ENCODE measurements at regions not wholly inside any gene's neighbourhood (a gene's known extent, or its start where the extent isn't known, plus 50 kb on each side); places are given as distances from the start of the nearest gene placed in this dataset.

DNA sequence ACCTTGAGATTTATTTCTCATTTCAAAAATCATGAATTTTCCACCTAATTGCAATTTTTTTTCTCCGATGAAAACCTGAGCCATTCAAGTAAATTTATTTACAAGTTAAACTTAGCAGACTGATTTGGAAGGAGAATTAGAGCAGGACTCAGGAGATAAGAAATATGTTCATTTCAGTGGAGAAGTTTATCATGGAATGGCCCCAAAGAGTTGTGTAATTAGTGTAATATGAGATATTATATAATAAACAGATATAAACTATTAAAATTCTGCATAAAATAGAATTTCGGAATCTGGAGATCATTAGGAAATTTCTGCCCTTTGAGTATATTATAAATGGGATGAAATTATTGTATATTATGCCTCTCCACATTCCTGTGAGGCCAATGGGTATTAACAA is 596.8 kb downstream of the QKI start:
- Histone ChIP-seq H3K27ac (ENCODE audit: low read depth, low read length, severe bottlenecking) (no peak overlapping the region), H3K36me3 (ENCODE audit: control insufficient read depth, insufficient read depth, low read length) (no peaks in the 10 kb centered on the region), H3K4me3 (ENCODE audit: extremely low read depth, insufficient read depth, low read length, poor library complexity, severe bottlenecking) (no peak overlapping the region), H3K9me3 (ENCODE audit: control insufficient read depth, low read length) (no peaks in the 10 kb centered on the region), H3K4me1 (ENCODE audit: control insufficient read depth, insufficient read depth, low read length, poor library complexity, severe bottlenecking) (peaks cover 18% of the 10 kb centered on the region)
- no CpG with 5 or more reads among the region's 2 CpGs for WGBS, 2 experiments (ENCODE audit: insufficient coverage in 2 of 2)

DNA sequence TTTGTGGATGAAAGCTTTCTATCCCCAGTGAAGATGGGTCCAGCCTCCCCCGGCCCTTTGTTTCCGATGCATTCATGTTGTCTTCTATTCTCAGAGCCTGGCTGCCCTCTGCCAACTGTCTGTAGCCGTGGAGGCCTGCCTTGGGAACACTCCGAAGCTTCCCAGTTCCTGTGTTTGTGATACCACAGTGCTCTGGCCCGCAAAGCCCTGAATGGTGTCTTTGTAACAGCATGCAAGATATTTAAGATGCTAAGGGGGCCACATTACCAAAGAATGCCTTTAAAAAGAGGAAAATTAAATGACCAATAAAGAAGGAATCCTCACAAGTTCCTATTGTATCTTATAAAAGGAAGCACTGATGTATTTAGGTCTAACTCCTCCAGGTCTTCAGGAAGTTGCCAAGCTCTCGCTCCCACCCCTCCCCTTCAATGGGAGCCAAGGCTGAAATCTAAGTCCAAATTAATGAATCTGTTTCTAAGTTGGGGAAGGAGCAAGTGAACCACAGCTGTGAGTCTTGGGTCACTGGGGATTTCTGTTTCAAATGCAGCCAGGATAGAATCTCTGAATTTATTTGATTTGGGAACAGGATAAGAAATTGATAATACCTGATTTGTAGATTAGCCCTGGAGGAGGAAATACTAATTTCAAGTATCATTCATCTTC is 596.1 kb downstream of the QKI start:
- Histone ChIP-seq H3K36me3 (ENCODE audit: control insufficient read depth, insufficient read depth, low read length) (no peaks in the 10 kb centered on the region), H3K9me3 (ENCODE audit: control insufficient read depth, low read length) (no peaks in the 10 kb centered on the region), H3K27ac (ENCODE audit: low read depth, low read length, severe bottlenecking) (peak overlapping the region; percentile 43), H3K4me1 (ENCODE audit: control insufficient read depth, insufficient read depth, low read length, poor library complexity, severe bottlenecking) (peaks cover 18% of the 10 kb centered on the region), H3K4me3 (ENCODE audit: extremely low read depth, insufficient read depth, low read length, poor library complexity, severe bottlenecking) (no peak overlapping the region)
- WGBS, 2 experiments (ENCODE audit: insufficient coverage in 2 of 2) = 77 to 90% methylated on average over 5 of the region's 6 CpGs

DNA sequence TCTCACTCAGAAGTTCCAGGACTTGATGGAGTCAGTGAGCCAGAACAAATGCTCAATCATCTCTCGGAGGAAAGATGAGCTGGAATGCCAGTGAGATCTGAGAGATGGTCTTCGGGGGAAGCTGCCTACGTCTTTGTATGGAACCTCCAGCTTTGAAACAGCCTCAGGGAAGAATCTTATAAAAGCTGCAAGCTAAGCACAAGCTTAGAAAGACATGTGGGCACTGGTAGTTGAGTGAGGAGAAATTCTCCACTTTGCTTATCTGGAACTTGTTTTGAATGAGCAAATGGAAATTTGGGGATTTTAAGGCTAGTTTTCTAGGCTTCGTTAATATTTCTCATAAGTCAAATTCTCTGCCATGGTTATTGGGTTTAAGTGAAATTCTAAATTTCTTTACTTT is 594.4 kb downstream of the QKI start:
- Histone ChIP-seq H3K4me3 (ENCODE audit: extremely low read depth, insufficient read depth, low read length, poor library complexity, severe bottlenecking) (no peak overlapping the region), H3K4me1 (ENCODE audit: control insufficient read depth, insufficient read depth, low read length, poor library complexity, severe bottlenecking) (peaks cover 20% of the 10 kb centered on the region), H3K36me3 (ENCODE audit: control insufficient read depth, insufficient read depth, low read length) (no peaks in the 10 kb centered on the region), H3K27ac (ENCODE audit: low read depth, low read length, severe bottlenecking) (no peak overlapping the region), H3K9me3 (ENCODE audit: control insufficient read depth, low read length) (no peaks in the 10 kb centered on the region)
- WGBS, 2 experiments (ENCODE audit: insufficient coverage in 2 of 2) = 87 to 95% methylated on average over 3 of the region's 4 CpGs

DNA sequence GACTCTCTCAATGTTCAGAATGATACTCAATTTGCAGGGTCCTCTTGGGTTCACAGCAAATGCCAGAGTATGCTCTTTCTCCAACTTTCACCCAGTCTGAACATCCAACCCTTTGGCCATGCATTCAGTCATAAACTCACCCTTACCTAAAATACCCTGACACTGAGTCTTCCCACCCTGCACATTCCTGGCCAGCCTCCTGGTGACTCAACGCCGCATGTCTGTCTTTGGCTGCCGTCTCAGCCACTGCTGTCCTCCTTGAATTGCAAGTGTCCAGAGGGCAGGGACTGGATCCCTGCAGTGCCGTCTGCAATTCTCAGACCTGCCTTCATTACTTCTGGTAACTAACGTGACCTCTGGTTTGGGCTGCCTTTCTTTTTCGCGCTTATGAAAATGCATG is 593.4 kb downstream of the QKI start:
- WGBS, 2 experiments (ENCODE audit: insufficient coverage in 2 of 2) = 84 to 86% methylated on average over 7 of the region's 7 CpGs
- H3K9me3 ChIP-seq (ENCODE audit: control insufficient read depth, low read length) = no peaks in the 10 kb centered on the region
- peaks cover 14% of the 10 kb centered on the region for H3K4me1 ChIP-seq (ENCODE audit: control insufficient read depth, insufficient read depth, low read length, poor library complexity, severe bottlenecking)
- no peak overlapping the region for H3K4me3 ChIP-seq (ENCODE audit: extremely low read depth, insufficient read depth, low read length, poor library complexity, severe bottlenecking)
- H3K36me3 ChIP-seq (ENCODE audit: control insufficient read depth, insufficient read depth, low read length) = no peaks in the 10 kb centered on the region
- no peak overlapping the region for H3K27ac ChIP-seq (ENCODE audit: low read depth, low read length, severe bottlenecking)

DNA sequence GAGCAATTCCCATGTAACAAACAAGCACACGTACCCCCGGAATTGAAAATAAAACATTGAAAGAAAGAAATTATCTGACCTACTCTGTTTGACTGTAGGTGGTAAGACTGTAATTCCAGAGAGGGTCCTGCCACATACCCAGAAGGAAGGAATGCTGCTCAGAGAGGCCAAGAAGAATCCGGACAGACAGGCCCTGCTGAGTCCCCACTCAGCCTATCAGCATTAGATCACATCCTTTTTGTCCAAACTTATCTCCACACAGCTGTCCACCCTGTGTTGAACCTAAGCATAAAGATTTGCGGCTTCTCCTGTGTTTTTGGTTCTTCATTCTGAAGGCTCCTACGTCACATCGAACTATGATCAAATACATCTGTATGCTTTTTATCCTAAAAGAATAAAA is 591.9 kb downstream of the QKI start:
- Histone ChIP-seq H3K4me3 (ENCODE audit: extremely low read depth, insufficient read depth, low read length, poor library complexity, severe bottlenecking) (no peak overlapping the region), H3K36me3 (ENCODE audit: control insufficient read depth, insufficient read depth, low read length) (no peaks in the 10 kb centered on the region), H3K9me3 (ENCODE audit: control insufficient read depth, low read length) (no peaks in the 10 kb centered on the region), H3K27ac (ENCODE audit: low read depth, low read length, severe bottlenecking) (no peak overlapping the region), H3K4me1 (ENCODE audit: control insufficient read depth, insufficient read depth, low read length, poor library complexity, severe bottlenecking) (peaks cover 14% of the 10 kb centered on the region)
- WGBS, 2 experiments (ENCODE audit: insufficient coverage in 2 of 2) = 90 to 95% methylated on average over 2 of the region's 6 CpGs

DNA sequence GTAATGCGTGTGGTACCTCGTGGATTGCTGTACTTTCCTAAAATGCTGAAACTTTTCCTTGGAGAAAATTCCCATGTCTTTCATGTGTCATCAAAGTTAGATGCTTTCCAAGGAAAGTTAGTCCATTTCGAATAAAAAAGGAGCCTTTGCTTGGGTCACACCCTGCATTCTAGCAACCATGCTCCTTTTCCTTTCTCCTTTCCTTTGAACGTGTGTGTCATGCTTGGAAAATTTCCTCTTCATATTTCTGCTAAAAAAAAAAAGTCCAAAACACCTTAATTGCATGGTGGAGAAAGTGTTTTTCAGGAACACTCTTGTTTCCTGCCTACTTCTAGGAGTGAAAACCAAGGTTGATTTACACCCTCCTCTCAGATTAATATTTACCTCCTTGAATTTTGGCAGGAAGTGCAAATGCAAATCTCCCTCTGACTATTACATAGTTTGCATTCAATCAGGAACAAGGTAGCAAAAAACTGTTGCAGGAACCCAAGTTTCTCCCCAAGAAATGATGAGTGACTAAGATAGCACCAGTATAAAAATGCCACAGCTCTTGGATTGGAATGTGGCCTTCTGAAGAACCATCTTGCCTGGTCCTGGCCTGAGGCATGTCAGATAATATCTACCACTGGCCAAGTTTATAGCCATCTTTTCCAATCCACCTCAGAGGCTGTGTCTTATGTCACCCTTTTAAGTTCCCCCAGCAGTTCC is 590.6 kb downstream of the QKI start:
- peaks cover 7% of the 10 kb centered on the region for H3K4me1 ChIP-seq (ENCODE audit: control insufficient read depth, insufficient read depth, low read length, poor library complexity, severe bottlenecking)
- no peak overlapping the region for H3K27ac ChIP-seq (ENCODE audit: low read depth, low read length, severe bottlenecking)
- H3K36me3 ChIP-seq (ENCODE audit: control insufficient read depth, insufficient read depth, low read length) = no peaks in the 10 kb centered on the region
- 100% methylated on average over 3 of the region's 4 CpGs for WGBS, 2 experiments (ENCODE audit: insufficient coverage in 2 of 2)
- no peaks in the 10 kb centered on the region for H3K9me3 ChIP-seq (ENCODE audit: control insufficient read depth, low read length)
- H3K4me3 ChIP-seq (ENCODE audit: extremely low read depth, insufficient read depth, low read length, poor library complexity, severe bottlenecking) = no peak overlapping the region

DNA sequence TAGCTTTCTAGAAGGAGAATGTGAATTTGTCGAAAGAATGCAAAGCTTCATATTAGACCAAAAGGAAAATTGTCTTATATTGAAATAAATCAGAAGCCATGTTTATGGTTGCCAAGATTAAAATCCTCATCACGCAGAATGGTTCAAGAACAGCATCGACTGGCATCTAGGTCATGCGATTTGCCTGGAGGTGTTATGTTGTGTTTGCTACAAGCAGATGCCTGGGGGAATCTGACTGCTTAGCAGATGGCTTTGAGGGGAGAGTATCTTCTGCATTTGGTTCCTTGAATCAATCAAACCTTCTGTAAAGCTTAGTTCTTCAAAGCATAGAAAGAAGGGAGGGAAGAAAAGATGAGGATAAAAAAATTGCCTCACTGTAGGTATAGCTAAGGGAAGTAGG is 585.8 kb downstream of the QKI start:
- H3K4me3 ChIP-seq (ENCODE audit: extremely low read depth, insufficient read depth, low read length, poor library complexity, severe bottlenecking) = no peak overlapping the region
- no peak overlapping the region for H3K27ac ChIP-seq (ENCODE audit: low read depth, low read length, severe bottlenecking)
- peaks cover 7% of the 10 kb centered on the region for H3K4me1 ChIP-seq (ENCODE audit: control insufficient read depth, insufficient read depth, low read length, poor library complexity, severe bottlenecking)
- no peaks in the 10 kb centered on the region for H3K9me3 ChIP-seq (ENCODE audit: control insufficient read depth, low read length)
- WGBS, 2 experiments (ENCODE audit: insufficient coverage in 2 of 2) = 96 to 97% methylated on average over 3 to 4 of the region's 4 CpGs
- H3K36me3 ChIP-seq (ENCODE audit: control insufficient read depth, insufficient read depth, low read length) = no peaks in the 10 kb centered on the region

DNA sequence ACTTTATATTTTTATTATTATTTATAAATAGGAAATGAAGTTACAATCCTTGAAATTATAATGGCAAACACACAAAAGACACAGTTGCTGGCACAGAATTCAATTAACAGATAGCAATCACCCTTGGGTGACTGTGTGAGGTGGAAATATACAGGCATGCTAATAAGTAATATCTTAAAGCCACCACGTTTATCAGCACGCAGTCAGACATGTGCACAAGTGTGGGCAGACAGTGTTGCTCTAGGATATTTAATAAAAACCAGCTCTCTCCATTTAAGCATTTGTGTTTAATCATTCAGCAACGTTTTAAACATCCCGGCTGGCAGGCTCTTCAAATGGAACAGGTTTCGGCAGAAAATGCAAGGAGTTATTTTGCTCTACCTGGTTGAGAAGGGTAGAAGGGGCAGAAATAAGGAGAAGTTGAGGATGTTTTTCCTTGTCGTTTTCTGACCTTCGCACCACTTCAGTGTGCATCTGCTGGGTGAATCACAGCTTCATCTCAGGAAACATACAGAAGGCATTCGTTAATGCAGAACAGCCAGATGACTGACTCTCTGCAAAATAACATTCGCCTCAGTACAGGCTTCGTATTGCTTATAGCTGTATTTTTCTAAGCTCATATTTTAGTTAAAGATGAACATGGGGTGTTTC is 585.1 kb downstream of the QKI start:
- WGBS, 2 experiments (ENCODE audit: insufficient coverage in 2 of 2) = 93 to 95% methylated on average over 5 to 7 of the region's 10 CpGs
- H3K36me3 ChIP-seq (ENCODE audit: control insufficient read depth, insufficient read depth, low read length) = no peaks in the 10 kb centered on the region
- no peaks in the 10 kb centered on the region for H3K9me3 ChIP-seq (ENCODE audit: control insufficient read depth, low read length)
- no peak overlapping the region for H3K4me3 ChIP-seq (ENCODE audit: extremely low read depth, insufficient read depth, low read length, poor library complexity, severe bottlenecking)
- H3K4me1 ChIP-seq (ENCODE audit: control insufficient read depth, insufficient read depth, low read length, poor library complexity, severe bottlenecking) = peaks cover 5% of the 10 kb centered on the region
- no peak overlapping the region for H3K27ac ChIP-seq (ENCODE audit: low read depth, low read length, severe bottlenecking)

DNA sequence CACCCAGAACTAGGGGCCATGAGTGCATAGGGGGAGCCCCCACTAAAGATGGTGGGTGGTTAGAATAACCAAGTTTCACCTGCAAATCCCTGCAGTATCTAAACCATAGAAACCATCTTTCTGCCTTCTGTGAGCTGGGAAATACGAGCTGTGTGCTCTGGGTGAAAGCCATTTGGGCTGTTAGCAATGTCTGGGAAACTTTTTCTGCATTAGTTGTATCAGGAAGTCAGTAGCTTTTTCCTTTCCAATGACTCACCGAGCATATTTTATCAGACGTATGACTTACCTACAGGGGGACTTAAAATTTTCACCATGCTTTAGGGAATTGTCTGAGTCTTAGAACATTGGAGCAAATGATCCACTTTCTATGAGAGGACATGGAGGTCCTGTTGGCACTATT is 584.0 kb downstream of the QKI start:
- H3K4me1 ChIP-seq (ENCODE audit: control insufficient read depth, insufficient read depth, low read length, poor library complexity, severe bottlenecking) = peaks cover 5% of the 10 kb centered on the region
- no peaks in the 10 kb centered on the region for H3K36me3 ChIP-seq (ENCODE audit: control insufficient read depth, insufficient read depth, low read length)
- no peak overlapping the region for H3K27ac ChIP-seq (ENCODE audit: low read depth, low read length, severe bottlenecking)
- 100% methylated on average over 1 to 3 of the region's 3 CpGs for WGBS, 2 experiments (ENCODE audit: insufficient coverage in 2 of 2)
- H3K4me3 ChIP-seq (ENCODE audit: extremely low read depth, insufficient read depth, low read length, poor library complexity, severe bottlenecking) = no peak overlapping the region
- no peaks in the 10 kb centered on the region for H3K9me3 ChIP-seq (ENCODE audit: control insufficient read depth, low read length)

DNA sequence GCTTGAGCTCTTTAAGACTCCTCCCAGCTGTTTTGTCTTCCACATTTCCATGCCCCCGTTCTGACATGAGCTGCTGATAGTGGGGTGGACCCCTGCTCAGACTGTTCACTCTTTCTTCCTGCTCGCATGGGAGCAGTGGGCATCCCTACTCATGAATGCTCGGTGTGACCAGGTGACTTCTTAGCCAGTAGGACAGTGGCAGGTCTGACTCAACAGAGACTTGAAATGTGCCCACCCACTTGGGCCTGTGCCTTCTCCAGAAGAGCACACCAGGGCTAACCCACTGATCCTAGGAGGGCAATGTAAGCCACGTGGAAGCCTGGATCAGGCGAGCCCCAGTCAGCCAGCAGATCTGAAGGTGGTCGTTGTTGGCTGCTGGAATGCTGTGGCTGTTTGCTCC is 582.0 kb downstream of the QKI start:
- 84 to 94% methylated on average over 4 to 6 of the region's 6 CpGs for WGBS, 2 experiments (ENCODE audit: insufficient coverage in 2 of 2)
- H3K4me3 ChIP-seq (ENCODE audit: extremely low read depth, insufficient read depth, low read length, poor library complexity, severe bottlenecking) = no peak overlapping the region
- H3K9me3 ChIP-seq (ENCODE audit: control insufficient read depth, low read length) = no peaks in the 10 kb centered on the region
- no peak overlapping the region for H3K27ac ChIP-seq (ENCODE audit: low read depth, low read length, severe bottlenecking)
- peaks cover 5% of the 10 kb centered on the region for H3K4me1 ChIP-seq (ENCODE audit: control insufficient read depth, insufficient read depth, low read length, poor library complexity, severe bottlenecking)
- H3K36me3 ChIP-seq (ENCODE audit: control insufficient read depth, insufficient read depth, low read length) = no peaks in the 10 kb centered on the region

DNA sequence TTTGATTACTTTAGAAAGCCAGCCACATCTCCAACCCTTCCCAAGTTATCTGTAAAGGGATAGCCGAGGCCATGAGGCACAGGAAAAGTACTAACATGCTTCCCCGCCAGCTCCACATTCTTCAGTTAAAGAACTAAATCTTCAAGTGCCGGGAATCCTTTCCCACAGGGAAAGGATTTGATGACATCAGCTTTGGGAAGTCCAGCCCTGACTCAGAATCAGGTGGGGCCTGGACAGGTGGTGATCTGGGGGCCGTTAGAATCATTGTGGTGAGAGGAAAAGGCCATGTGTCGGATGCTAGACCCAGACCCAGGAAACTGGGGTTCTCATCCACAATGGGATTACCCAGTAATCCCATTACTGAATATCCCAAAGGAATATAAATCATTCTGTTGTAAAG is 580.0 kb downstream of the QKI start:
- Histone ChIP-seq H3K9me3 (ENCODE audit: control insufficient read depth, low read length) (no peaks in the 10 kb centered on the region), H3K36me3 (ENCODE audit: control insufficient read depth, insufficient read depth, low read length) (no peaks in the 10 kb centered on the region)
- 77% methylated on average over 2 of the region's 5 CpGs; no CpG with 5 or more reads in 1 of the 2 experiments for WGBS, 2 experiments (ENCODE audit: insufficient coverage in 2 of 2)

More for the DNA sequence above, 580.0 kb downstream of the QKI start:
- H3K27ac ChIP-seq (ENCODE audit: low read depth, low read length, severe bottlenecking) = no peak overlapping the region
- H3K4me3 ChIP-seq (ENCODE audit: extremely low read depth, insufficient read depth, low read length, poor library complexity, severe bottlenecking) = no peak overlapping the region
- H3K4me1 ChIP-seq (ENCODE audit: control insufficient read depth, insufficient read depth, low read length, poor library complexity, severe bottlenecking) = no peaks in the 10 kb centered on the region

All from mesodermal cell (in vitro differentiated cells).